ENCODE measurements at regions not wholly inside any gene's neighbourhood (a gene's known extent, or its start where the extent isn't known, plus 50 kb on each side); places are given as distances from the start of the nearest gene placed in this dataset.

- no peak for DNase-seq (ENCODE audit: low spot score)
- intact Hi-C loops (cut with DNase I), result no loop called here
Measured at GRCh38 chr3:83122774-83123350, 1361.4 kb upstream of the GBE1 start.

- intact Hi-C loops (cut with DNase I), result no loop called here
Measured at GRCh38 chr3:83093222-83093572, 1331.8 kb upstream of the GBE1 start.

GRCh38 chr3:83092521-83093221 lies 1331.2 kb upstream of the GBE1 start:
- no peak for DNase-seq (ENCODE audit: low spot score)
- intact Hi-C loops (cut with DNase I), result no loop called here

More at GRCh38 chr3:83093222-83093572, 1331.8 kb upstream of the GBE1 start:
- no peak for DNase-seq (ENCODE audit: low spot score)

- DNase-seq (ENCODE audit: low spot score), result no peak
- intact Hi-C loops (cut with DNase I), result no loop called here
Measured at GRCh38 chr3:83076041-83076440, 1314.6 kb upstream of the GBE1 start.

- DNase-seq (ENCODE audit: low spot score), result no peak
- intact Hi-C loops (cut with DNase I), result no loop called here
Measured at GRCh38 chr3:83074485-83074884, 1313.0 kb upstream of the GBE1 start.

- intact Hi-C loops (cut with DNase I), result no loop called here
Measured at GRCh38 chr3:83065851-83066460, 1304.5 kb upstream of the GBE1 start.

GRCh38 chr3:83063446-83063845 lies 1302.0 kb upstream of the GBE1 start:
- no peak for DNase-seq (ENCODE audit: low spot score)
- intact Hi-C loops (cut with DNase I), result no loop called here

More at GRCh38 chr3:83065851-83066460, 1304.5 kb upstream of the GBE1 start:
- no peak for DNase-seq (ENCODE audit: low spot score)

GRCh38 chr3:83048556-83048955 lies 1287.1 kb upstream of the GBE1 start:
- no peak for DNase-seq (ENCODE audit: low spot score)
- intact Hi-C loops (cut with DNase I), result no loop called here

GRCh38 chr3:83039422-83039821 lies 1278.0 kb upstream of the GBE1 start:
- DNase-seq (ENCODE audit: low spot score), result no peak
- intact Hi-C loops (cut with DNase I), result no loop called here

- DNase-seq (ENCODE audit: low spot score), result peak; percentile 70
- intact Hi-C loops (cut with DNase I), result no loop called here
Measured at GRCh38 chr3:83035704-83036010, 1274.2 kb upstream of the GBE1 start.

GRCh38 chr3:83034806-83035703 lies 1273.6 kb upstream of the GBE1 start:
- no peak for DNase-seq (ENCODE audit: low spot score)
- intact Hi-C loops (cut with DNase I), result no loop called here

GRCh38 chr3:83033133-83033532 lies 1271.7 kb upstream of the GBE1 start:
- DNase-seq (ENCODE audit: low spot score), result no peak
- intact Hi-C loops (cut with DNase I), result no loop called here

- DNase-seq (ENCODE audit: low spot score), result no peak
- intact Hi-C loops (cut with DNase I), result no loop called here
Measured at GRCh38 chr3:83023086-83023485, 1261.6 kb upstream of the GBE1 start.

- DNase-seq (ENCODE audit: low spot score), result no peak
- intact Hi-C loops (cut with DNase I), result no loop called here
Measured at GRCh38 chr3:83011481-83011880, 1250.0 kb upstream of the GBE1 start.

GRCh38 chr3:83003917-83004316 lies 1242.5 kb upstream of the GBE1 start:
- DNase-seq (ENCODE audit: low spot score), result no peak
- intact Hi-C loops (cut with DNase I), result no loop called here

GRCh38 chr3:83002869-83003445 lies 1241.5 kb upstream of the GBE1 start:
- no peak for DNase-seq (ENCODE audit: low spot score)
- intact Hi-C loops (cut with DNase I), result no loop called here

GRCh38 chr3:82999777-83000176 lies 1238.3 kb upstream of the GBE1 start:
- intact Hi-C loops (cut with DNase I), result no loop called here
- DNase-seq (ENCODE audit: low spot score), result no peak

- intact Hi-C loops (cut with DNase I), result no loop called here
- no peak for DNase-seq (ENCODE audit: low spot score)
Measured at GRCh38 chr3:82978368-82978767, 1216.9 kb upstream of the GBE1 start.

- intact Hi-C loops (cut with DNase I), result no loop called here
- no peak for DNase-seq (ENCODE audit: low spot score)
Measured at GRCh38 chr3:82977871-82978270, 1216.4 kb upstream of the GBE1 start.

- DNase-seq (ENCODE audit: low spot score), result no peak
- intact Hi-C loops (cut with DNase I), result no loop called here
Measured at GRCh38 chr3:82973791-82974190, 1212.3 kb upstream of the GBE1 start.
